22Rv1 (cell line): ENCODE measurements at regions not wholly inside any gene's neighbourhood (a gene's known extent, or its start where the extent isn't known, plus 50 kb on each side); places are given as distances from the start of the nearest gene placed in this dataset.

Source experiments
- H3K27ac ChIP-seq: fragments of 450-650 bp; 2 replicates; pipeline ENCODE4 v1.5.1; 2017
- CTCF ChIP-seq: fragments of 450-650 bp; IDR thresholded peaks from 2 replicates; pipeline ENCODE4 v1.5.1; 2017; ENCODE audit warnings: mild to moderate bottlenecking
- ZFX ChIP-seq: fragments of 450-650 bp; IDR thresholded peaks from 2 replicates; pipeline ENCODE4 v1.6.1; 2017; ENCODE audit warnings: antibody characterized with exemption, borderline replicate concordance

- H3K27ac ChIP-seq: no peak overlapping the region
- no peak for TF ChIP-seq CTCF
- TF ChIP-seq ZFX: no peak
Observed at GRCh38 chr6:168886964-168887363, 366.7 kb downstream of the THBS2 start.

- TF ChIP-seq CTCF (no peak), ZFX (no peak)
- H3K27ac ChIP-seq: no peak overlapping the region
Observed at GRCh38 chr6:168885751-168886742, 367.6 kb downstream of the THBS2 start.

- no peak for TF ChIP-seq ZFX
- TF ChIP-seq CTCF: no peak
Observed at GRCh38 chr6:168885196-168885595, 368.4 kb downstream of the THBS2 start.

GRCh38 chr6:168884646-168885086 lies 369.0 kb downstream of the THBS2 start:
- no peak overlapping the region for H3K27ac ChIP-seq
- TF ChIP-seq CTCF (peak; percentile 91), ZFX (no peak)

More at GRCh38 chr6:168885196-168885595, 368.4 kb downstream of the THBS2 start:
- no peak overlapping the region for H3K27ac ChIP-seq

- no peak for TF ChIP-seq ZFX
- TF ChIP-seq CTCF: no peak
Observed at GRCh38 chr6:168884050-168884645, 369.5 kb downstream of the THBS2 start.

GRCh38 chr6:168883410-168884049 lies 370.1 kb downstream of the THBS2 start:
- H3K27ac ChIP-seq: no peak overlapping the region
- no peak for TF ChIP-seq CTCF
- TF ChIP-seq ZFX: no peak

More at GRCh38 chr6:168884050-168884645, 369.5 kb downstream of the THBS2 start:
- no peak overlapping the region for H3K27ac ChIP-seq

- H3K27ac ChIP-seq: no peak overlapping the region
- TF ChIP-seq ZFX (no peak), CTCF (no peak)
Observed at GRCh38 chr6:168880271-168880670, 373.4 kb downstream of the THBS2 start.
